Cardiac fibroblast (primary cell): ENCODE measurements at regions not wholly inside any gene's neighbourhood (a gene's known extent, or its start where the extent isn't known, plus 50 kb on each side); places are given as distances from the start of the nearest gene placed in this dataset.

Experiments used
- DNase-seq, 2 donors: peaks; one replicate each; pipeline versions ENCODE4 v3.0.0 to v3.0.0-alpha.2; 2010; ENCODE audit warnings: low read depth in 2 of 2
- H3K4me3 ChIP-seq, 2 donors: replicated peaks in 1 of 2; 1 replicate in 1 of 2; 2 replicates in 1 of 2; pipeline ENCODE4 v1.5.1; 2011; ENCODE audit warnings: low read depth in 2 of 2, low read length in 2 of 2, mild to moderate bottlenecking in 2 of 2, moderate library complexity in 1 of 2
- CTCF ChIP-seq: IDR thresholded peaks from one replicate; pipeline ENCODE4 v1.5.1; 2011; ENCODE audit warnings: low read depth, mild to moderate bottlenecking, low read length, inconsistent platforms

GRCh38 chr6:47360388-47360787 lies 50.7 kb upstream of the TNFRSF21 start:
- TF ChIP-seq CTCF, result no peak
- DNase-seq, result no peak
- no peak overlapping the region for H3K4me3 ChIP-seq

- TF ChIP-seq CTCF, result no peak
- DNase-seq, result no peak
- no peak overlapping the region for H3K4me3 ChIP-seq
Observed at GRCh38 chr6:47362857-47363461, 53.3 kb upstream of the TNFRSF21 start.

GRCh38 chr6:47363736-47364135 lies 54.0 kb upstream of the TNFRSF21 start:
- no peak for DNase-seq

GRCh38 chr6:47366335-47366890 lies 56.7 kb upstream of the TNFRSF21 start:
- H3K4me3 ChIP-seq, result no peak overlapping the region
- no peak for TF ChIP-seq CTCF
- DNase-seq, result no peak

More at GRCh38 chr6:47363736-47364135, 54.0 kb upstream of the TNFRSF21 start:
- TF ChIP-seq CTCF, result no peak
- H3K4me3 ChIP-seq, result no peak overlapping the region

GRCh38 chr6:47371139-47371869 lies 61.6 kb upstream of the TNFRSF21 start:
- no peak overlapping the region for H3K4me3 ChIP-seq
- no peak for TF ChIP-seq CTCF
- peak in 1 of 2 donors; percentile 42 for DNase-seq

GRCh38 chr6:47371870-47372255 lies 62.2 kb upstream of the TNFRSF21 start:
- H3K4me3 ChIP-seq, result no peak overlapping the region
- TF ChIP-seq CTCF, result no peak
- DNase-seq, result no peak
